ENCODE measurements at regions not wholly inside any gene's neighbourhood (a gene's known extent, or its start where the extent isn't known, plus 50 kb on each side); places are given as distances from the start of the nearest gene placed in this dataset.

DNA sequence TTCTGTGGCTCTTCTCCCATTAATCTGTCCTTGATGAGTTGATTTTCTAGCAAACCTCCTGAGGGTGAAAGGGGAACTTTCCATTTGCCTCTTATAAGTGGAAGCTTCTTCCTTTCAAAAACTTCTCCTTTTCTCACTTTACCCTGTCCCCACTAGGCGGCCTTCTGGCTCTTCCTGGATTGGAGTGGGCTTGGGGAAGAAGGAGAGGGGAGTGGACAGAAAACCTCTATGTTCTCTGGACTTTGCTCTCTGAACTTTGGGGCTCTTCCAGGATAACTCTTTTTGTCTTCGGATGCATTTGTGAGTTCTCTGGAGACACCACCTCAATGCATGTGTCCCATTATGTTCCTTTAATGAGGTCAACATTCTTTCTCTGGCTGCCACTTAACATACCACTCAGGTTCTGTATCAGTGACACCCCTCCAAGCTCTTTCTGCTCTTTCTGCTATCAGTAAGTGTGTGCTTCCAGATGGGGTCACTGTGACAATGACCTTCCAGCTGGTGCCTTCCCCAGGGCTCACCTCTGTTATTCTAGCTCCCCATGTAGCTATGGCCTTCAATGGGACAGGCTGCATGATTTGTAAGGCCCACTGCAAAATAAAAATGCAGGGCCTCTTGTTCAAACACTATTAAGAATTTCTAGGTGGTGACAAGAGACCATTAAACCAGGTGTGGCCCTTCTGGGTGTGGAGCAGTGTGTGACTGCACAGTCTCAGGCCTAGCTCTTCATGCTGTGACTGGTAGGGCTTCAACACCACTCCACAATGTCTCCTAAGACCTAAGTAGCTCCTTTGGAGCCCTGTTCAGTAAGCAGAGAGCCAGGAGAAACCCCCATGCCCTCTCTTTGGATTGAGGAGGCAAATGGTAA, 389.2 kb downstream of the EFNB2 start:
- TF ChIP-seq POLR2A (IDR thresholded peaks at IDR 0.05): no peak
- TF ChIP-seq, protein P1, sequence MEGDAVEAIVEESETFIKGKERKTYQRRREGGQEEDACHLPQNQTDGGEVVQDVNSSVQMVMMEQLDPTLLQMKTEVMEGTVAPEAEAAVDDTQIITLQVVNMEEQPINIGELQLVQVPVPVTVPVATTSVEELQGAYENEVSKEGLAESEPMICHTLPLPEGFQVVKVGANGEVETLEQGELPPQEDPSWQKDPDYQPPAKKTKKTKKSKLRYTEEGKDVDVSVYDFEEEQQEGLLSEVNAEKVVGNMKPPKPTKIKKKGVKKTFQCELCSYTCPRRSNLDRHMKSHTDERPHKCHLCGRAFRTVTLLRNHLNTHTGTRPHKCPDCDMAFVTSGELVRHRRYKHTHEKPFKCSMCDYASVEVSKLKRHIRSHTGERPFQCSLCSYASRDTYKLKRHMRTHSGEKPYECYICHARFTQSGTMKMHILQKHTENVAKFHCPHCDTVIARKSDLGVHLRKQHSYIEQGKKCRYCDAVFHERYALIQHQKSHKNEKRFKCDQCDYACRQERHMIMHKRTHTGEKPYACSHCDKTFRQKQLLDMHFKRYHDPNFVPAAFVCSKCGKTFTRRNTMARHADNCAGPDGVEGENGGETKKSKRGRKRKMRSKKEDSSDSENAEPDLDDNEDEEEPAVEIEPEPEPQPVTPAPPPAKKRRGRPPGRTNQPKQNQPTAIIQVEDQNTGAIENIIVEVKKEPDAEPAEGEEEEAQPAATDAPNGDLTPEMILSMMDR (IDR thresholded peaks at IDR 0.05): no peak

All from right lobe of liver (tissue), 4 donors.